ENCODE measurements at regions not wholly inside any gene's neighbourhood (a gene's known extent, or its start where the extent isn't known, plus 50 kb on each side); places are given as distances from the start of the nearest gene placed in this dataset.
"Not testable (repeated sequence)": the region's sequence is repeated elsewhere in the genome, so short reads cannot be mapped to it uniquely, and the experiment has no call there.

- no peak for DNase-seq
These were observed 1339.4 kb upstream of the CHAC2 start for GRCh38 chr2:52428224-52428623.

GRCh38 chr2:52423655-52424054, 1343.9 kb upstream of the CHAC2 start:
- DNase-seq, result no peak

DNA sequence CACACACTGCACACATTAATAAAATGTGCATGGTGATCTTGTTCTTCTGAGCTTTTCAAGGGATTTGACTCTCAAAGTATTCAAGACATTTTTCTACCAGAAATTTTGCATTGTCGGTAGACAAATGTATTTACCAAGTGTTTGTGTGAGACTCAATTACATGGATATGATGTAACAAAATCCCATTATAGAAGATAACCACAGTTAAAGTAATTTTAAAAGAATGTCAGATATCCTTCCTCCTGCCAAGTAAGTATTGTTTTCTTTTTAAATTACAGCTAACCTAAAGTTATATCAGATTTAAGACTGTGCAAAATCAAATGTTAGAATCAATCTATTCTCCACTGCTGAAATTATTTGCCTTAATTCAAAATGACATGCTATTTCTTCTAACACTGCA, 1344.5 kb upstream of the CHAC2 start:
- DNase-seq, result no peak

GRCh38 chr2:52416340-52416739, 1351.3 kb upstream of the CHAC2 start:
- no peak for DNase-seq

- DNase-seq, result no peak
These were observed 1352.9 kb upstream of the CHAC2 start for GRCh38 chr2:52414561-52415295.

- DNase-seq, result not testable (repeated sequence)
These were observed 1358.1 kb upstream of the CHAC2 start for GRCh38 chr2:52409308-52410118.

DNA sequence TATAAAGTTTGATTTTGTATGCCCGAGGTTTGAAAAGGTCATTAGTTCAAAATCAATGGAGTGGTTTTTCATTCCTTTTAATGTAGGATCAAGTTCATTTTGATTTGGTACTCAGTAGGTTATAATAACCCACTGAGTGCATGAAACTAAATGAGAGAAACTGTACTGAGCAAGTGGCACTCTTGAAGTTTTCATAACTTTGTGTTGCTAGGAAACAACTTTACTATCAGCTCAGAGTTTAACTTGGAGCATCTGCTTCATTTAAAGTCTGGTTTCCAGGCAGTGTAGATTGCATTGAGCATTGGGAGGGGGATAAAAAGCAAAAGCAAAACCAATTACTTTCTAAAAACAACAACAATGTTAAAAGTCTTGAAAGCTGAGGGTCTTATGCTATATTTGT, 1361.6 kb upstream of the CHAC2 start:
- DNase-seq, result no peak

- no peak for DNase-seq
These were observed 1362.7 kb upstream of the CHAC2 start for GRCh38 chr2:52404866-52405265.

- no peak for DNase-seq
These were observed 1363.6 kb upstream of the CHAC2 start for GRCh38 chr2:52404046-52404445.

DNA sequence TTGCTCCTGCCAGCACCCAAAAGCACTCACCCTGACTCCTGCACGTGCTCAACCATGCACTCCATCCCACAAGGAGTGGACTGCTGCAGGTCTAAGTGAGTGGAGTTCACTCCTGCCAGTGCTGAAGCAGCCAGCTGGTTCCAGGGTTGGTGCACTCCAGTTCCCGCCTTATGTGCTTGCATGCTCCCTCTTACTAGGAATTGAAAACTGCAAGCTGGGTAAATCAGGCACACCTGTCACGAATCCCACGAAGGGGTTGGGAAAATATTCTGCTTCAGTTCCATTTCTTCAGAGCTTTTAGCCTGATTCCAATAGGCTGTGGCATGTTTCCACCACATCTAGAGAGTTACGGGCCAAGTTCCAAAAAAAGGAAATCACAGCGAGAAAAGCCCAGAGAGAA, 1365.5 kb upstream of the CHAC2 start:
- DNase-seq, result no peak

GRCh38 chr2:52396836-52397235, 1364.9 kb upstream of the NRXN1 start:
- DNase-seq, result no peak

DNA sequence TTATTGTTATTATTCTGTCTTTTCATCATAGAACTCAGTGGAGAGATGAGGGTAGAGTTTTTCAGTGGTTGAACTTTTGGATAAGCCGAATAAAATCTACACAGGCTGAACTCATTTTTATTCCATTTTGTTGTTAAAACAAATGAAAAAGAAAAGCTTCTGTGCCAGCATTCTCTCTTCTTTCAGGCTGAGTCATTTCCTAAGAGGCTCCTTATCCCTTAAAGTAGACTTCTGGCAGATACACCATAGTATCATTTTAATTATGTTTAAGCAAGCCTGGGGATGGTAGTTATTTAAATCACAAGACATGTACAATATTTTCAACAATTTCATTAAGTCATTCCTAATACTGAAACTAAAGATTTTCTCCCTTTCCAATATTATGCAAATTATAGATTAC, 1364.0 kb upstream of the NRXN1 start:
- no peak for DNase-seq

DNA sequence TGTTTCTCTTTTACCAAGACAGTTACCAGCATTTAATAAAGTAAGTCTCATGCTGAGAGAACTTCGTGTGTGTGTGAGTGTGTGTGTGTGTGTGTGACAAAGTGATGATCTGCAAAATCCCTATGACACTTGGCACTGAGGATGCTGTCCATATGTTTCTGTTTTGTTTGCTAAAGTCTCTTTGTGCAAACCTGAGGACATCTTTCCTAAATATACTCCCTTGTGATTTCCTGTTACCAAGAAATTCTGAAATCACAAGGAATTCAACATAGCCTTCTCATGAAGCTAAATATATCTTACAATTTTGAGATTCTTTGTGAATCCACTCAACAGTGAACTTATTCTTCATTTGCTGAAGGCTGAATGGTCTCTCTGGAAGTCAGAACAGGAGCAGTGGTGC, 1359.7 kb upstream of the NRXN1 start:
- no peak for DNase-seq

DNA sequence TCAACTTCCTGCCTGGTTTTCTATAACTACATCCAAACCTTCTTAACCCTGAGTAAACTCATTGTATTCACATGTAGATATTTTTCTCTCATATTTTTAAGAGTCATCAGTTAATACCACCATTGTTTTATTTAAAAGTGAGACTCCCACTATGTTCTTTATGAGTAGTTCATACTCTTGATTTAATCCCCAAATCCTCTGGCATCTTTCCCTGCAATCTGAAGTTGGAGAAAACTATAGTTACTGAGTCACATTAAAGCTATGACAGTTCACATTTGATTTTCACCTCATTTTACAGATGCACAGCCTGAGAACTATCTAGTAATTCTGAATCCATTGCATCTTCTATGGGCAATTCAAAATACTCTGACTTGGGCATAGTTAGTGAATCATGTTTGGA, 1358.7 kb upstream of the NRXN1 start:
- no peak for DNase-seq

DNA sequence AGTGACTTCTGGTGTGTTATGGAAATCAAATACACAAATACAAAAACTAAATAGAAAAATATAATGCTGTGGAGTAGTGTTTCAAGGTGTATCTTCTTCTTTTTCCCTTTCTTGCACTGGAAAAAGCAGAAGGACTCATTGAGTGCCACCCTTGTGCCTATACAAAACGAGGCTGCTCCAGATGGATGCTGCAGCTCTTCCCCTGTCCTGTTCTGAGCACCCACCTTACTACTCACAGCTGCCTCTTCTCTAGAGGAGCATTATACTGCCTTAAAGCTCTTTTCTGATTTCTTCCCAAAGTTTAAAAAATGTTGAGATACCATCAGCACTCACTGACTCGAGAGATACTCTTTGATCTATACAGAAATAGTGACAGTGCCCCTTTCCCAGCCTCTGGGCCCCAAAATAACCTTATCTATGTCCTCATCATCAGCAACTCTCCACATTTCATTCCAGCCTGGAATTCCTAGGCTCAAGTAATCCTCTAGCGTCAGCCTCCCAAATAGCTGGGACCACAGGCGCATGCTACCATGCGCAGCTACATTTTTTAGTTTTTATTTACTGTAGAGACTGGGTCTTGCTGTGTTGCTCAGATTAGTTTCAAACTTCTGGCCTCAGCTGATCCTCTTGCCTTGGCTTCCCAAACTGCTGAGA, 1356.1 kb upstream of the NRXN1 start:
- no peak for DNase-seq

DNA sequence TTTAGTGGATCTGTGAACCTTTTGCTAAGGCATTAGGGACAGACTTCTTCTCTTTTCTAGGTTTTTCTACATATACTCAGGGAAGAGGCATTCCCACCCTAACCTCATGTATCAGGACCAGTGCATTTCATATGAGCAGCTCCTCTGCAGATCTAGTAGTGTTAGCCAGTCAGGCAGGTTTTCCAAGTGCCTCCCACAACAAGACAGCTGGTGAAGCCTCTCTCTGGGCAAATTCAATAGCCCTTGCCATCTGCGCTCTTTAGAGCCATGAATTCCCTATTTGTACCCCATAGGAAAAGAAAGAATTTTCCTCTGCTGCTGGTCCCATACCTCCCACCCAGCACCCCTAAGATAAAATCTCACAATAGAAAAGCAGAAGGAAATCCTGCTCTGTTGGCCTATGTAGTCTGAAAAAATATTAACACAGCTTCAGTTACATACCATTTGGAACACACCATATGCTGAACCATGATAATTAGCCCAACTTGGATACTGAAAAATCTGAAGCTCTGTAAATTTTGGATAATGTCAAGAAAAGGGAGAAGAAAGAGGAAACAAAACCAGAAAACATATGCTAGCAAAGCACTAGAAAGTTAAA, 1354.6 kb upstream of the NRXN1 start:
- no peak for DNase-seq

GRCh38 chr2:52383541-52383940, 1351.6 kb upstream of the NRXN1 start:
- DNase-seq, result no peak

GRCh38 chr2:52369178-52369577, 1337.2 kb upstream of the NRXN1 start:
- no peak for DNase-seq

DNA sequence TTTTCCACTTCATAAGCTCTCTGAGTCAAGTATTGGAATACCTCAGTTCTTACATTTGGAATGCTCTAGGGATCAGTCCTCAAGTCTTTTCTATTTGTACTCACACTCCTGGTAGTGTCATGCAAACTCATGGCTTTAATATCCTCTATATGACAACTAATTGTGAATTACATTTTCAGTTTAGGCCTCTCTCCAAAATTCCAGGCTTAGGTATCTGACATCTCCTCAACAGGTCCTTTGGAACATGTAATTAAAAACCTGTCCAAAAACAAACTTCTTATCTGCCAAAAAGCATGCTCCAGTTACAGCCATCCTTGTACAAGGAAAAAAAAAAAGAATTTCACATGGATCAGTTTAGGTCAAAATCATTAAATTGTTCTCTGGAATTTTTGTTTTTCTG, 1336.2 kb upstream of the NRXN1 start:
- no peak for DNase-seq

DNA sequence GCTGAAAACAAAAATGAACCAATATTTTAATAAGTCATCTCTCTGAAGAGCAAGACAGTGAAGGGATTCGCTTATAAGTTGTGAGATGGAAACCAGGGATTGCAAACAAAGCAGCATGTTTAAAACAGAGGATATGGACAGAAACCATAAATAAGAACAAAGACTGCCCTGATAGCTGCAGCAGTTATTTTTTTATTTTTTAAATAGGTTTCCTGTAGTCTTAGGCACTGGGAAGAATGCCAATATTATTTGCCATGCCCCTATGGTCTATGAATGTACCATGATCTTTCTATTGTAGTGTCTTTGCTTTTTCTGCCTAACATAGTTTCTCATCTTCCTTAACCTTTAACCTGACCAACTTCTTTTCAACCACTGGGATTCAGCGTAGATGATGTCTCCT, 1334.0 kb upstream of the NRXN1 start:
- no peak for DNase-seq

DNA sequence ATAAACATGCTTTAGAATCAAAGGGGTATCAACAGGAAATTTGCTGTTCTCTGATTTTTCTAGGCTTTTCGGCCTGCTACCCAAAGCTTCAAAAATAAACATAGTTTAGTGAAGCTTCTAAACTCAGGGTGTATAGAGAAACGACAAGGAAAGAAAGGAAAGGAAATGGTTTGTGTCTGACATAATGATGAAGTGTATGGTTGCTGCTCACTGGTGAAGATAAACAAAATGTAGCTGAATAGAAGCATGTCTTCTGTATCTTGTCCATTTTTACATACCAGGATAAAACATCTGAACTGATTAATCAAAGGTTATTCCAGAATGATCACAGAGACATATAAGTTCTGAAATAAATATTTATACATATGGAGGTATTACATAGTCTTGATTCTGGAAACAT, 1324.6 kb upstream of the NRXN1 start:
- no peak for DNase-seq

DNA sequence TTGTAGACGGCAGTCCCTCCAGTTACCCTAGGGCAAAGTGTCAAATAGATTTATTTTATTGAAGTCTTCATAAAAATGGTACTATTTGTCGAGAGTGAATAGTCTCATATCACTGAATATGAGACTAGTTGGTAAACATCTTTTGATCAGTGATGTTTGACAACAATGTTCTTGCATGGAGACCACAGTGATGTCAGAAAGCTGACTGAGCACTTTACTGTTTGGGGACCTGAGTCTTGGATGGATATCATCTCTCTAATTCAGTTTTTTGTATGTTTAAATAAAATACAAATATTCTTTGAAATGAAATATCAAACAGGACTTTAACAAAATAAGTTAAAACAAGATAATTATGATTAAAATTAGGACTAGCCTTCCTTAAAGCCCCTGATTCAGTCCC, 1315.4 kb upstream of the NRXN1 start:
- no peak for DNase-seq

DNA sequence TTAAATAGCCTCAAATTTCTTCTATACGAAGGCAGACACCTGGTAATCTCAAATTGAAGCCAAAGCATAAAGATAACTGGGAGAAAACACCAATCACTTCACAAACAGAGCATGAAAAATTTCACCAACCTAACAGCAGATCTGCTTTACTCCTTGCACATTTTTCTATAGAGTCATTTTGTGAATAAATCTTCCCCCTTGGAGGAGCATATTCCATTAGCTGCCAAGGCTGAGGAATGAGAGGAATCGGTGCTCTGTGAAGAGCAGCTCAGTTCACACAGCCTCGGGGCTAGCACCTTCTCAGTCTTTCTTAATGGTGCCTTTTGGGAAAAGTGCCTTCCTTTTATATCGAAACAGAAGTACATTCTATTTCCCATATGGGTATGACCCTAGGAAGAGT, 1313.7 kb upstream of the NRXN1 start:
- DNase-seq, result no peak

GRCh38 chr2:52345082-52345481, 1313.2 kb upstream of the NRXN1 start:
- DNase-seq, result no peak

All from GDM1 (cell line).